ENCODE measurements at regions not wholly inside any gene's neighbourhood (a gene's known extent, or its start where the extent isn't known, plus 50 kb on each side); places are given as distances from the start of the nearest gene placed in this dataset.

GRCh38 chr4:22029803-22030202 lies 81.2 kb upstream of the KCNIP4 start:
- no peak for DNase-seq (ENCODE audit: low read depth in 2 of 2)

GRCh38 chr4:22021106-22021505 lies 72.5 kb upstream of the KCNIP4 start:
- DNase-seq (ENCODE audit: low read depth in 2 of 2): no peak

- no peak for DNase-seq (ENCODE audit: low read depth in 2 of 2)
Observed at GRCh38 chr4:22020129-22020528, 71.6 kb upstream of the KCNIP4 start.

- no peak for DNase-seq (ENCODE audit: low read depth in 2 of 2)
Observed at GRCh38 chr4:22019676-22020075, 71.1 kb upstream of the KCNIP4 start.

GRCh38 chr4:22014222-22014741 lies 65.7 kb upstream of the KCNIP4 start:
- no peak for DNase-seq (ENCODE audit: low read depth in 2 of 2)

- DNase-seq (ENCODE audit: low read depth in 2 of 2): no peak
Observed at GRCh38 chr4:22003878-22004277, 55.3 kb upstream of the KCNIP4 start.
